ENCODE measurements at regions not wholly inside any gene's neighbourhood (a gene's known extent, or its start where the extent isn't known, plus 50 kb on each side); places are given as distances from the start of the nearest gene placed in this dataset.
"Not testable (repeated sequence)": the region's sequence is repeated elsewhere in the genome, so short reads cannot be mapped to it uniquely, and the experiment has no call there.

- no peaks in the 10 kb centered on the region for H3K36me3 ChIP-seq (ENCODE audit: insufficient read depth, low read length)
- no peaks in the 10 kb centered on the region for H3K4me1 ChIP-seq (ENCODE audit: insufficient read depth, low read length, poor library complexity, severe bottlenecking)
- no peak overlapping the region for H3K4me3 ChIP-seq (ENCODE audit: low read length, poor library complexity, severe bottlenecking)
- TF ChIP-seq EZH2phosphoT487 (IDR thresholded peaks at IDR 0.05; ENCODE audit: borderline replicate concordance) (no peak), CTCF (conservative IDR thresholded peaks at IDR 0.05; ENCODE audit: low read length) (no peak)
- no peaks in the 10 kb centered on the region for H4K20me1 ChIP-seq (ENCODE audit: insufficient read depth, low read length, poor library complexity, severe bottlenecking)
- H3K27me3 ChIP-seq (ENCODE audit: insufficient read depth, low read length, poor library complexity, severe bottlenecking) = no peaks in the 10 kb centered on the region
- no peaks in the 10 kb centered on the region for H3K9me3 ChIP-seq (ENCODE audit: insufficient read depth, low read depth, low read length)
- no peaks in the 10 kb centered on the region for H3K9me2 ChIP-seq (replicated peaks; ENCODE audit: low read depth, low read length)
- H3K9ac ChIP-seq (ENCODE audit: low read depth, low read length, poor library complexity, severe bottlenecking) = no peak overlapping the region
- H2AFZ ChIP-seq (ENCODE audit: low read length) = no peak overlapping the region
- H3F3A ChIP-seq (ENCODE audit: low read depth) = no peaks in the 10 kb centered on the region
- H3K4me2 ChIP-seq (ENCODE audit: low read depth, low read length, poor library complexity, severe bottlenecking) = no peak overlapping the region
- H3K79me2 ChIP-seq (ENCODE audit: insufficient read depth, low read length) = no peaks in the 10 kb centered on the region
Measured at GRCh38 chr10:84600947-84601346, 272.6 kb downstream of the CCSER2 start.

GRCh38 chr10:84602543-84602942 lies 274.2 kb downstream of the CCSER2 start:
- not testable (repeated sequence) for H3K9me3 ChIP-seq (ENCODE audit: insufficient read depth, low read depth, low read length); H2AFZ ChIP-seq (ENCODE audit: low read length); H3K4me2 ChIP-seq (ENCODE audit: low read depth, low read length, poor library complexity, severe bottlenecking); H3K79me2 ChIP-seq (ENCODE audit: insufficient read depth, low read length); H3K9me2 ChIP-seq (replicated peaks; ENCODE audit: low read depth, low read length); H3K4me1 ChIP-seq (ENCODE audit: insufficient read depth, low read length, poor library complexity, severe bottlenecking); H3K9ac ChIP-seq (ENCODE audit: low read depth, low read length, poor library complexity, severe bottlenecking); H3K36me3 ChIP-seq (ENCODE audit: insufficient read depth, low read length); H4K20me1 ChIP-seq (ENCODE audit: insufficient read depth, low read length, poor library complexity, severe bottlenecking); H3K27me3 ChIP-seq (ENCODE audit: insufficient read depth, low read length, poor library complexity, severe bottlenecking); H3F3A ChIP-seq (ENCODE audit: low read depth); H3K4me3 ChIP-seq (ENCODE audit: low read length, poor library complexity, severe bottlenecking)

- no peaks in the 10 kb centered on the region for H3K9me2 ChIP-seq (replicated peaks; ENCODE audit: low read depth, low read length)
- H3K36me3 ChIP-seq (ENCODE audit: insufficient read depth, low read length) = no peaks in the 10 kb centered on the region
- no peak for TF ChIP-seq EZH2phosphoT487 (IDR thresholded peaks at IDR 0.05; ENCODE audit: borderline replicate concordance)
- TF ChIP-seq CTCF (conservative IDR thresholded peaks at IDR 0.05; ENCODE audit: low read length) = no peak
- no peaks in the 10 kb centered on the region for H3K9me3 ChIP-seq (ENCODE audit: insufficient read depth, low read depth, low read length)
- H4K20me1 ChIP-seq (ENCODE audit: insufficient read depth, low read length, poor library complexity, severe bottlenecking) = no peaks in the 10 kb centered on the region
- no peak overlapping the region for H3K4me3 ChIP-seq (ENCODE audit: low read length, poor library complexity, severe bottlenecking)
- no peak overlapping the region for H3K4me2 ChIP-seq (ENCODE audit: low read depth, low read length, poor library complexity, severe bottlenecking)
- H2AFZ ChIP-seq (ENCODE audit: low read length) = no peak overlapping the region
- no peak overlapping the region for H3K9ac ChIP-seq (ENCODE audit: low read depth, low read length, poor library complexity, severe bottlenecking)
- H3K79me2 ChIP-seq (ENCODE audit: insufficient read depth, low read length) = no peaks in the 10 kb centered on the region
- no peaks in the 10 kb centered on the region for H3K4me1 ChIP-seq (ENCODE audit: insufficient read depth, low read length, poor library complexity, severe bottlenecking)
- H3F3A ChIP-seq (ENCODE audit: low read depth) = no peaks in the 10 kb centered on the region
- H3K27me3 ChIP-seq (ENCODE audit: insufficient read depth, low read length, poor library complexity, severe bottlenecking) = no peaks in the 10 kb centered on the region
Measured at GRCh38 chr10:84603971-84604370, 275.6 kb downstream of the CCSER2 start.

GRCh38 chr10:84605802-84606201 lies 277.4 kb downstream of the CCSER2 start:
- no peak for TF ChIP-seq EZH2phosphoT487 (IDR thresholded peaks at IDR 0.05; ENCODE audit: borderline replicate concordance)
- no peak for TF ChIP-seq CTCF (conservative IDR thresholded peaks at IDR 0.05; ENCODE audit: low read length)
- H3K79me2 ChIP-seq (ENCODE audit: insufficient read depth, low read length) = no peaks in the 10 kb centered on the region
- no peak overlapping the region for H3K9ac ChIP-seq (ENCODE audit: low read depth, low read length, poor library complexity, severe bottlenecking)
- no peak overlapping the region for H3K4me3 ChIP-seq (ENCODE audit: low read length, poor library complexity, severe bottlenecking)
- no peaks in the 10 kb centered on the region for H3K36me3 ChIP-seq (ENCODE audit: insufficient read depth, low read length)
- no peaks in the 10 kb centered on the region for H3F3A ChIP-seq (ENCODE audit: low read depth)
- H3K4me1 ChIP-seq (ENCODE audit: insufficient read depth, low read length, poor library complexity, severe bottlenecking) = no peaks in the 10 kb centered on the region
- no peaks in the 10 kb centered on the region for H3K27me3 ChIP-seq (ENCODE audit: insufficient read depth, low read length, poor library complexity, severe bottlenecking)
- no peak overlapping the region for H2AFZ ChIP-seq (ENCODE audit: low read length)
- H3K9me3 ChIP-seq (ENCODE audit: insufficient read depth, low read depth, low read length) = no peaks in the 10 kb centered on the region
- no peaks in the 10 kb centered on the region for H3K9me2 ChIP-seq (replicated peaks; ENCODE audit: low read depth, low read length)
- H4K20me1 ChIP-seq (ENCODE audit: insufficient read depth, low read length, poor library complexity, severe bottlenecking) = no peaks in the 10 kb centered on the region
- H3K4me2 ChIP-seq (ENCODE audit: low read depth, low read length, poor library complexity, severe bottlenecking) = no peak overlapping the region

Measured in Loucy (cell line).